Esophagus squamous epithelium (tissue), 4 donors: ENCODE measurements at regions not wholly inside any gene's neighbourhood (a gene's known extent, or its start where the extent isn't known, plus 50 kb on each side); places are given as distances from the start of the nearest gene placed in this dataset.

Experiments
- POLR2A ChIP-seq, 4 donors: fragments of 450-650 bp; IDR thresholded peaks; one replicate each; pipeline ENCODE4 v1.6.1; 2017; ENCODE audit warnings: antibody characterized with exemption in 4 of 4, mild to moderate bottlenecking in 4 of 4, moderate library complexity in 3 of 4
- TF ChIP-seq, protein P1 (sequence below), 6 experiments: fragments of 450-650 bp in 4 of 6; fragments of 200-600 bp in 2 of 6; sonication (generic) in 2 of 6; IDR thresholded peaks; one replicate each; pipeline ENCODE4 v1.5.1; 2016 to 2019; ENCODE audit warnings: antibody characterized with exemption in 6 of 6, mild to moderate bottlenecking in 4 of 6, moderate library complexity in 4 of 6

DNA sequence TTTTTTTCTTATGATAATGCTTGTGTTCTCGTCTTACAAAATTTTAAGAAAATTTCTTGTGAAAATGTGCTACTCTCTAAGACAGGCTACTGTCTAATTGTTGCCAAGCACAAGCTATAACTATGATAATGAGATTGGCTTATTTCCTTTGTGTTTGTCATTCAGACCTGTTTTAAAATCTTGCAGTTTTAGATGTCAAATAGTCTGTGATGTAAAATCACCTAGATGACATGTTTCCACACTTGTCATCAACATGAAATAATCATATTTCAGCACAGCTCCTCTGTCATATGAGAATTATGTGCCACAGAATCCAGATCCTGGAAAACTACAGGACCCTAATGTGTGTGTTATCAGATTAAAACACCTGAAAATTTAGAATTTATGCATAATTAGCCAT, 539.7 kb downstream of the USP25 start:
- TF ChIP-seq, protein P1, sequence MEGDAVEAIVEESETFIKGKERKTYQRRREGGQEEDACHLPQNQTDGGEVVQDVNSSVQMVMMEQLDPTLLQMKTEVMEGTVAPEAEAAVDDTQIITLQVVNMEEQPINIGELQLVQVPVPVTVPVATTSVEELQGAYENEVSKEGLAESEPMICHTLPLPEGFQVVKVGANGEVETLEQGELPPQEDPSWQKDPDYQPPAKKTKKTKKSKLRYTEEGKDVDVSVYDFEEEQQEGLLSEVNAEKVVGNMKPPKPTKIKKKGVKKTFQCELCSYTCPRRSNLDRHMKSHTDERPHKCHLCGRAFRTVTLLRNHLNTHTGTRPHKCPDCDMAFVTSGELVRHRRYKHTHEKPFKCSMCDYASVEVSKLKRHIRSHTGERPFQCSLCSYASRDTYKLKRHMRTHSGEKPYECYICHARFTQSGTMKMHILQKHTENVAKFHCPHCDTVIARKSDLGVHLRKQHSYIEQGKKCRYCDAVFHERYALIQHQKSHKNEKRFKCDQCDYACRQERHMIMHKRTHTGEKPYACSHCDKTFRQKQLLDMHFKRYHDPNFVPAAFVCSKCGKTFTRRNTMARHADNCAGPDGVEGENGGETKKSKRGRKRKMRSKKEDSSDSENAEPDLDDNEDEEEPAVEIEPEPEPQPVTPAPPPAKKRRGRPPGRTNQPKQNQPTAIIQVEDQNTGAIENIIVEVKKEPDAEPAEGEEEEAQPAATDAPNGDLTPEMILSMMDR (IDR thresholded peaks at IDR 0.05) = no peak
- no peak for TF ChIP-seq POLR2A (IDR thresholded peaks at IDR 0.05)
